ENCODE measurements at regions not wholly inside any gene's neighbourhood (a gene's known extent, or its start where the extent isn't known, plus 50 kb on each side); places are given as distances from the start of the nearest gene placed in this dataset.

GRCh38 chr4:138401334-138401733 lies 159.2 kb upstream of the SLC7A11 start:
- no peak for DNase-seq (ENCODE audit: low read depth)
- TF ChIP-seq CTCF (IDR thresholded peaks at IDR 0.05; ENCODE audit: insufficient read depth, low read length, poor library complexity, severe bottlenecking) = no peak
- no peaks in the 10 kb centered on the region for H3K36me3 ChIP-seq (ENCODE audit: control insufficient read depth, insufficient read depth, low read length)
- H3K27me3 ChIP-seq (ENCODE audit: control insufficient read depth, insufficient read depth, low read length) = no peaks in the 10 kb centered on the region
- H3K4me3 ChIP-seq (ENCODE audit: low read depth, low read length) = no peak overlapping the region

- no peak overlapping the region for H3K4me3 ChIP-seq (ENCODE audit: low read depth, low read length)
- no peak for DNase-seq (ENCODE audit: low read depth)
- H3K27me3 ChIP-seq (ENCODE audit: control insufficient read depth, insufficient read depth, low read length) = no peaks in the 10 kb centered on the region
- TF ChIP-seq CTCF (IDR thresholded peaks at IDR 0.05; ENCODE audit: insufficient read depth, low read length, poor library complexity, severe bottlenecking) = no peak
- no peaks in the 10 kb centered on the region for H3K36me3 ChIP-seq (ENCODE audit: control insufficient read depth, insufficient read depth, low read length)
Measured at GRCh38 chr4:138400543-138400942, 158.4 kb upstream of the SLC7A11 start.

GRCh38 chr4:138400066-138400465 lies 157.9 kb upstream of the SLC7A11 start:
- no peaks in the 10 kb centered on the region for H3K27me3 ChIP-seq (ENCODE audit: control insufficient read depth, insufficient read depth, low read length)
- TF ChIP-seq CTCF (IDR thresholded peaks at IDR 0.05; ENCODE audit: insufficient read depth, low read length, poor library complexity, severe bottlenecking) = no peak
- no peak overlapping the region for H3K4me3 ChIP-seq (ENCODE audit: low read depth, low read length)
- DNase-seq (ENCODE audit: low read depth) = no peak
- H3K36me3 ChIP-seq (ENCODE audit: control insufficient read depth, insufficient read depth, low read length) = no peaks in the 10 kb centered on the region

- Histone ChIP-seq H3K36me3 (ENCODE audit: control insufficient read depth, insufficient read depth, low read length) (no peaks in the 10 kb centered on the region), H3K4me3 (ENCODE audit: low read depth, low read length) (no peak overlapping the region), H3K27me3 (ENCODE audit: control insufficient read depth, insufficient read depth, low read length) (no peaks in the 10 kb centered on the region)
- TF ChIP-seq CTCF (IDR thresholded peaks at IDR 0.05; ENCODE audit: insufficient read depth, low read length, poor library complexity, severe bottlenecking) = no peak
- DNase-seq (ENCODE audit: low read depth) = no peak
Measured at GRCh38 chr4:138399081-138399480, 156.9 kb upstream of the SLC7A11 start.

- Histone ChIP-seq H3K36me3 (ENCODE audit: control insufficient read depth, insufficient read depth, low read length) (no peaks in the 10 kb centered on the region), H3K4me3 (ENCODE audit: low read depth, low read length) (no peak overlapping the region), H3K27me3 (ENCODE audit: control insufficient read depth, insufficient read depth, low read length) (no peaks in the 10 kb centered on the region)
- DNase-seq (ENCODE audit: low read depth) = no peak
- no peak for TF ChIP-seq CTCF (IDR thresholded peaks at IDR 0.05; ENCODE audit: insufficient read depth, low read length, poor library complexity, severe bottlenecking)
Measured at GRCh38 chr4:138398322-138398721, 156.2 kb upstream of the SLC7A11 start.

GRCh38 chr4:138393886-138394610 lies 151.9 kb upstream of the SLC7A11 start:
- H3K27me3 ChIP-seq (ENCODE audit: control insufficient read depth, insufficient read depth, low read length) = no peaks in the 10 kb centered on the region
- H3K36me3 ChIP-seq (ENCODE audit: control insufficient read depth, insufficient read depth, low read length) = no peaks in the 10 kb centered on the region
- no peak for TF ChIP-seq CTCF (IDR thresholded peaks at IDR 0.05; ENCODE audit: insufficient read depth, low read length, poor library complexity, severe bottlenecking)
- no peak for DNase-seq (ENCODE audit: low read depth)
- no peak overlapping the region for H3K4me3 ChIP-seq (ENCODE audit: low read depth, low read length)
